ENCODE measurements at regions not wholly inside any gene's neighbourhood (a gene's known extent, or its start where the extent isn't known, plus 50 kb on each side); places are given as distances from the start of the nearest gene placed in this dataset.
A peak's percentile ranks its signal among the peaks of the same experiment; 100 is the strongest.

- DNase-seq (ENCODE audit: low read depth in 4 of 4, low spot score in 3 of 4), result no peak
Measured at GRCh38 chr6:54991761-54992330, 145.3 kb downstream of the FAM83B start.

GRCh38 chr6:54992789-54993188, 146.2 kb downstream of the FAM83B start:
- no peak for DNase-seq (ENCODE audit: low read depth in 4 of 4, low spot score in 3 of 4)

DNA sequence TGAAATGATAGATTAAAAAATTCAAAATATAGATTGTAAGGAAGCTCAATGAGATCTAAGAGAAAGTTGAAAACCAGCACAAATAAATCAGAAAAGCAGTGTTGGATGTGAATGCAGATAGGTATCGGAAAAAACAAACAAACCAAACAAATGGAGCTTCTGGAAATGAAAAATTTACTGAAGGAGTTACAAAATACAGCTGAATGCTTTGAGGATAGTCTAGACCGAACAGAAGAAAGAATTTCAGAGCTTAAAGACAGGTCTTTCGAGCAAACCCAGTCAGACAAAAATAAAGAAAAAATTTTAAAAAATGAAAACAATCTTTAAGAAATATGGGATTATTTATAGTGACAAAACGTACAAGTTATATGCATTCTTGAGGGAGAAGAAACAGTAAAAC, 146.7 kb downstream of the FAM83B start:
- no peak for DNase-seq (ENCODE audit: low read depth in 4 of 4, low spot score in 3 of 4)

DNA sequence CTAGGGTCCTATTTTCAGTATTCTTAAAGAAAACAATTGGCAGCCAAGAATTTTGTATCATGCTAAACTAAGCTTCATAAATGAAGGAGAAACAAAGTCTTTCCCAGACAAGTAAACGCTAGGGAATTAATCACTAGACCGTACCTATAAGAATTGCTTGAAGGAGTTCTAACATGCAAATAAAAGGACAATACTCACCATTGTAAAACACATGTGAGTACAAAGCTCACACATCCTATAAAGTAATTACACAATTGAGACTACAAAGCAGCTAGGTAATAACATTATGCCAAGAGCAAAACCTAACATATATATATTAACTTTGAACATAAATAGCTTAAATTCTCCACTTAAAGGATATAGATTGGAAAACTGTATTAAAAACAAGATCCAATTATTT, 147.4 kb downstream of the FAM83B start:
- no peak for DNase-seq (ENCODE audit: low read depth in 4 of 4, low spot score in 3 of 4)

DNA sequence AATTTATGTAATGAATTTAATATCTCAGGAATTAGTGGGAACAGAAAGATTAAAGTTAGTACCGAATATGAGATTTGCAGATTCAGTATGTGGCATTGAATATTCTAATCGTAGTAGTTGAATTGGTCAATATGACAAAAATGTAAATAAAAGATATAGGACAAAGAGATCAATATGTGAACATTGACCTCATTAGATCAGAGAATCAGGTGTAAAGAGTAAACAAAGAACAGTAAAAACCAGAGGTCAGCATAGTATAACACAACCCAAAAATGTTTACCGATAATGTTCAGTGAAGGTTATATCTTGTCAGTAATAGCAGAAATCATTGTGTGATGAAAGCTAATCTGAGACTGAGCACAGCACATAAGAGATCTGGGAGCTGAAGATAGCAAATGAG, 152.0 kb downstream of the FAM83B start:
- DNase-seq (ENCODE audit: low read depth in 4 of 4, low spot score in 3 of 4), result no peak

DNA sequence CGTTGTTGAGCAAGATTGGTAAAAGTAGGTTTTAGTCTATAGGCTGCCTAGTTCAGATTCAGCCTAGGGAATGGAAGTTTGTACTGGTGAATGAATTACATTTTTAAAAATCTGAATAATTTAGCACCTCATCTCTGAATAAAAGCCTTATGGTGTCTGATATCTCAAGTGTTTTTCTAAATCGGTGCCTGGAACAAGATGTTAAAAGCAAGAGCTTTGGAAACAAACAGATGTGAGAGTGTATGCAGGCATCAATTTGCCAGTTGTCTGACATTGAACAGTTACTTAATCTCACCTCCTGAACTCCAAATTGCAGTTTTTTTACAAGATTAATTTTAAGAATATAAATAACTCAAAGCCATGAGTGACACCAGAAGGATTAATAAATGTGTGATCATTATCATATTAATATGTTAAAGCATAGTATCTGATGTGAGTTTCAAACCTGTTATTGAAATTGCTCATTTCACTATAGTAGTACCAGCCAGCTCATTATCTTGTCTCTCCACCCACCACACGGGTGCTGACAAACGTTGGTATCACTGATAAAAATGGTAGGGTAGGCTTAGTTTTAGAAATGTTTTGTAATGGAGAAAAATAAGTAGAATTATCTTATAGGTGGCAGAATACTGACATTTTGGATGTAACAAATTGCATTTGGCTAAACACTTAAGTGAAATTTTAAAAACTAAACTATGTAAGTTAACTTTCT, 157.3 kb downstream of the FAM83B start:
- DNase-seq (ENCODE audit: low read depth in 4 of 4, low spot score in 3 of 4), result no peak

- DNase-seq (ENCODE audit: low read depth in 4 of 4, low spot score in 3 of 4), result no peak
Measured at GRCh38 chr6:55009131-55009530, 162.6 kb downstream of the FAM83B start.

DNA sequence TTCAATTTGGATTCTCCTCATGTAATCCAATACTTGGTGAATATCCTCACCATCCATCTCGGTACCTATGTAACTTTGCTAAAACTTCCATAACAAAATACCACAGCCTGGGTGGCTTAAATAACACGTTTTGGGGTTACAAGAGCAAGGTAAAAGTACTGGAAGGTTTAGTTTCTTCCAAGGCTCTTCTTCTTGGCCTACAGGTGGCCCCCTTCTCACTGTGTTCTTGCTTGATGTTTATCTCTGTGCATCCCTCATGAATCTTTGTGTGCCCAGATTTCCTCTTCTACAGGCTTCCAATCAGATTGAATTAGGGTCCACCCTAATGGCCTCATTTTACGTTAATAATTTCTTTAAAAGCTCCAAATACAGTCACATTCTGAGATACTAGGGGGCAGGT, 163.3 kb upstream of the HCRTR2 start:
- DNase-seq (ENCODE audit: low read depth in 4 of 4, low spot score in 3 of 4), result no peak

GRCh38 chr6:55012454-55012853, 161.9 kb upstream of the HCRTR2 start:
- no peak for DNase-seq (ENCODE audit: low read depth in 4 of 4, low spot score in 3 of 4)

DNA sequence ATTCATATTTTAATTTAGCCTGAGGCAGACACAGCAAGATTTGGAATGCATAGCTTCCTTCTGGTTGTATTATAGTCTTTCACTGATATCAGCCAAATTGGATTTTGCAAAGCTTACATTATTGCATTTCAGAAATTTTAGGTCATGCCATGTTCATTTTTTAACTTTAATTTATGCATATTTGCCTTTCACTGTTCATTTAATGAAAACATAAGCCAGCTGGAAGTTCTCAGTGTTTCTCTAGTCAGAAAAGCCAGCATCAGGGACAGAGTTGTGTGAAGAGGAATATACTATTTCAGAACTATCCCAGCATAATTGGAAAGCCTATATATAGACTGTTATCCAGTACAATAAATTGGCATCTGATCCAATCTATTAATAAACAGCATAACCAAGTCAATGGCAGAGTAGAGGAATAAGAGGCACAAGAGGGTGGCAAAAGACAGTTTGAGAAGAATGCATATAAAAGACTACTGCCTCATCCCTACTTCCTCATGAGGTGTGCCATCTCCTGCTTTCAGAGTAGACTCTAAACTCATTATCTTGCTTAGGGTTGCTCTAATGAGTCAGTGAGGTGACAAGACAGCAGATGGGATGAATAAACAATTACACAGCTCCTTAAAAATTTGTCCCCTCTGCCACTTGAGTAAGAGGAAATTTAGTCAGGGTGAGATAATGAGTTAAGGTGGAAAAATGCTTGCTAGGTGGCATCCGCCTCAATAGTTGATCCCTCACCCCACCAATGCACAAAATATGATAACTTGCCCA, 159.8 kb upstream of the HCRTR2 start:
- DNase-seq (ENCODE audit: low read depth in 4 of 4, low spot score in 3 of 4), result peak in 1 of 4 donors; percentile 8

GRCh38 chr6:55016261-55016660, 158.1 kb upstream of the HCRTR2 start:
- no peak for DNase-seq (ENCODE audit: low read depth in 4 of 4, low spot score in 3 of 4)

- no peak for DNase-seq (ENCODE audit: low read depth in 4 of 4, low spot score in 3 of 4)
Measured at GRCh38 chr6:55017555-55018300, 156.6 kb upstream of the HCRTR2 start.

GRCh38 chr6:55019591-55019990, 154.7 kb upstream of the HCRTR2 start:
- no peak for DNase-seq (ENCODE audit: low read depth in 4 of 4, low spot score in 3 of 4)

- no peak for DNase-seq (ENCODE audit: low read depth in 4 of 4, low spot score in 3 of 4)
Measured at GRCh38 chr6:55023230-55023629, 151.1 kb upstream of the HCRTR2 start.

DNA sequence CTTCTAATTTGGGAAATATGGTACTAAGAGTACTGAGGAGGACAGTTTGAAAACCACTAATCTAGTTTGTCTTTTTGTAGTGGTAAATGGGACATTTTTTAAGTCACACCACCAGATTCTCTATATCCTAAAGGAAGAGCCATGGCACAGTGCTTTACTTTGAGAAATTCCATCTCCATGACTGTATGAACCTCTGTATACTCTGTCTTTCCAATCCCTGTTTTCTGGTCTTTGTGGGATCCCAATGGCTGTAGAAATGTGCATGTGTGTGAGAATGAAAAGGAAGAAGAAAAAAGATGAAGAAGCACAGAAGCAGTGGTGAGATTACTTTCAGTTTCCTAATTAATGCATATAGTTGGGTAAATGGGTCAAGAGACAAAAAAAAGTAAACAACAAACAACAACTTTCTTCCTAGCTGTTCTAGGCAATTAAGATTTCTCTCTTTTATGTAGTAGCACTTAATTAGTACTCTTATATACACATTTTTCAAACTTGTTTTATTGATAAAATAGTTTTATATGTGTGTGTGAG, 141.2 kb upstream of the HCRTR2 start:
- no peak for DNase-seq (ENCODE audit: low read depth in 4 of 4, low spot score in 3 of 4)

DNA sequence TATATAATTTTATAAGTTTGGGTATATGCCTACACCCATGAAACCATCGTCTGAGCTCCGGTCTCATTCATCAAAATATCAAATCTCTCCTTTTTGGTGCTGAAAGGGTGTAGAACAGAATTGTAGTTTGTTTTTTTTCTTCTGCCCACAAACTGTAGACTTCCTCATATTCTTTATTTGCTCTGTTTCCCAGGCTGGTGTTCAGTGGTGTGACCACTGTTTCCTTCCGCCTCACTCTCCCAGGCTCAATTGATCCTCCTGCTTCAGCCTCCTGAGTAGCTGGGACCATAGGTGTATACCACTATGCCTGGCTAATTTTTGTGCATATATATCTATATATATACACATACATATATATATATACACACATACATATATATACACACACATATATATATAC, 139.6 kb upstream of the HCRTR2 start:
- DNase-seq (ENCODE audit: low read depth in 4 of 4, low spot score in 3 of 4), result no peak

- DNase-seq (ENCODE audit: low read depth in 4 of 4, low spot score in 3 of 4), result no peak
Measured at GRCh38 chr6:55040102-55040848, 134.0 kb upstream of the HCRTR2 start.

GRCh38 chr6:55046869-55047422, 127.4 kb upstream of the HCRTR2 start:
- no peak for DNase-seq (ENCODE audit: low read depth in 4 of 4, low spot score in 3 of 4)

GRCh38 chr6:55047451-55048044, 126.8 kb upstream of the HCRTR2 start:
- DNase-seq (ENCODE audit: low read depth in 4 of 4, low spot score in 3 of 4), result no peak

DNA sequence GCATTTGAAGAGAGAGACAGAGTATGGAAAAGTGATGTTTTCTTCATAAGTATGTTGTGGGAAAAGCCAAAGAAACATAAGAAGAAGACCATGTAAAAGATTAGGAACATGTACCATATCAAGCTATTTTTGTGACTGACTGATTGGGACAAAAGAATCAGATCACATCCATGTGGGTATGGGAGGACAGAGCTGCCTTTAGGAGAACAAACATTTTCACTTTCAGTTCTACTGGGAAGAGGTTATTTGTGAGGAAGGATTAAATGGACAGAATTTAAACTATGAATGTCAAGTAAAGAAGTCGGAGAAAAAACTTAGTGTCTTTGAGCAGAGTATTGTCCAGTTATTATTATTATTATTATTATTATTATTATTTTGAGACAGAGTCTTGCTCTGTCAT, 124.4 kb upstream of the HCRTR2 start:
- no peak for DNase-seq (ENCODE audit: low read depth in 4 of 4, low spot score in 3 of 4)
